ENCODE measurements at regions not wholly inside any gene's neighbourhood (a gene's known extent, or its start where the extent isn't known, plus 50 kb on each side); places are given as distances from the start of the nearest gene placed in this dataset.
"Not testable (repeated sequence)": the region's sequence is repeated elsewhere in the genome, so short reads cannot be mapped to it uniquely, and the experiment has no call there.

GRCh38 chr1:189175889-189176288 lies 1301.8 kb downstream of the BRINP3 start:
- no peak for FAIRE-seq

GRCh38 chr1:189180057-189180456 lies 1297.6 kb downstream of the BRINP3 start:
- FAIRE-seq: no peak

DNA sequence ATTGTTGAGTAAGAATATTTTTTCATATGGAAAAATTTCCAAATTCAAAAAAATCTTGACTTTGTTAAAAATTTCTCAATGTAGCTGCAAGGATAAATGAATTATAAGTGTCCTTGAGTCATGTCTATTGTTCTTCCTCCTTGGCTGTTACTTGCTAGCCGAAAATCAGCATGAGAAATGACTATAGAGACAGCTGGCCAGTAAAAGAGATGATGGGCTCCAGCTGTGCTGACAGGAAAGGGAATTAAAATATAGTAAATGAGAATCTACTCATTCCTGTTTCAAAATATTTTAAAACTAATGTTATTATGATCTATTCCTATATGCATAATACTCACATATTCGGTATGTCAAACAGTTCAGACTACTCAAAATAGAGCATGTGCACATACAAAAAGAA lies 1292.6 kb downstream of the BRINP3 start:
- FAIRE-seq: no peak

DNA sequence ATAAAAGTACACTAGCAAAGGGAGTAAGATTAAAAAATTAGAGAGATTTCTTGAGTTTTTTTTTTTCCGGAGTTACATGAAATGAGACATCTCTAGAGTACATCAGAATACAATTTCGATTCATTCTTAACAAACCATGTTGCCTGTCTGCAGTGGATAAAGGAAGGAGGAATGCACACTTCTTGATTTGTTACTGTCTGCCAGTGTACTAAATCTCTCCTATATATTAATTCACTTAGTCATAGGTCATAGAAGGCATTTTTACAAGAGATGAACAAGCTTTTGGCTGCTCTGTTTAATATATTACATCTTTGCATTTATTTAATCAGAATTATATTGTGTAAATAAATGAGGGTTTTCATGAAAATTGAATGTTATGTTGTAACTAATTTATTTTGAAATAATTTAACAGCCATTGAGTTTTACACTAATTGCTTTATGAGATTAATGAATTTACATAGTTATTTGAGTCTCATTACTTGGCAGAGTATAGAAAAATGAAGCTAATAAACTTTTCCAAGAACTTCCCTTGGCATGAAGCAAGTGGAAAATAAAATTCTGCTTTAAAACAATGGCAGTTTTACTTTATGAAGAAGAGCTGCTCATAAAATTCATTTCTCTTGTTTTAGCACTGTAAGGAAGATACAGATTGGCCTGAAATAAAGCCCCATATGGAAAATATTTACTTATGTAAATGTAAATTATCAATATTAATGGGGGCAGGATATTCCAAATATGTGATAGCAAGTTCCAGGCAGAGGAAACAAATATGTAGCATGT lies 1284.7 kb downstream of the BRINP3 start:
- no peak for FAIRE-seq

DNA sequence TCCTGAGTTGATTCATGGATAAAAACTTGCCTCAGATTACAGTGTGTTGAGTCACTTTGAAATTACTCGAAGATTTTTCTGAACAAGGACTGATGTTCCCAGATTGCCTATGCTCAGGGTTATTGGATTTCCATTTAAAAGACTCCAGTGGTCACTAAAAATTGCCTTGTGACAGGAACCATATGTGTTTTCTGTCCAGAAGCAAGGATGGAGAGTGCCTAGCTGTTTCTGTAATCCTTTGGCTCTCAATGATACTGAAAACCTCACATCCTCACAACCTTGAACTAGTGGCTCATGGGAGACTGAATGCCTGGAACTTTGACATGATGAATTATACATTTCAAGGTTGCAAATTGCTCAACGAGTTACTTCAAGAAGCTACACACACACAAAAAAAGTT lies 1271.8 kb downstream of the BRINP3 start:
- no peak for FAIRE-seq

GRCh38 chr1:189206617-189207016 lies 1271.0 kb downstream of the BRINP3 start:
- no peak for FAIRE-seq

DNA sequence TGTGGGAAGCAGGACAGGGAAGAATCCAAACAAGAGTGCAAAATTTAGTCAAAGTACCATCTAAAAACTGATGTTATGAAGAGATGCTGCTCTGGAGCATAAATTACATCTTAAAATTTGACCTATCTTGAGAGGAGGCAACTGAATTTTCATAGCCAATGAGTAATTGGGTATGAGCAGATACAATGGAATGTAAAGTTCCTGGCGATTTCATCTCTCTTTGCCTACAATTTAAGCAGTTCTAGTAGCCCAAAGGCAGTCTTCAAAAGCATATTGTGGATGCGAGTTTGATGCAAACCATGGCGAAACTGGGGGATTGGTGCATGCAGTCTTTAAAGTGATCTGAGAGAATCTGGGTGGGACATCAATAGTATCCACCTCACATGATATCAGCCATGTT lies 1265.9 kb downstream of the BRINP3 start:
- no peak for FAIRE-seq

- FAIRE-seq: no peak
These were observed 1265.1 kb downstream of the BRINP3 start for GRCh38 chr1:189212606-189213005.

- no peak for FAIRE-seq
These were observed 1260.8 kb downstream of the BRINP3 start for GRCh38 chr1:189216886-189217285.

DNA sequence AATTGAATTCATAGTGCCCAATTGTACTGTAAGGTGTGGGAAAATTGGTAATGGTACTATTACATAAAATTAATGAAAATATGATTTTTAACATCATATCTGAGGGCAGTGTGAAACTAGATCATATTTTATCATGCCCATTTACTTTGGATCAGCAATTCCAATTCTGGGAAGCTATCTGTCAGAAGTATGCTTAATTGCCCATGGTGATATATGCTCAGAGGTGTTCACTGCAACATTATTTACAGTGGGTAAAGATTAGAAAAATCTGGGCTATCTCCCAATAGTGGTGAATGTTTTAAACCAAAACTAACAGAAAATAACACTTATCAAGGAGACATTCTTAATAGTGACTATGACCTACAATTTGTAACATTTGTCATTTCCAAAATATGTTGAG lies 1260.0 kb downstream of the BRINP3 start:
- no peak for FAIRE-seq

- no peak for FAIRE-seq
These were observed 1256.9 kb downstream of the BRINP3 start for GRCh38 chr1:189220750-189221149.

GRCh38 chr1:189225794-189226145 lies 1251.9 kb downstream of the BRINP3 start:
- FAIRE-seq: not testable (repeated sequence)

DNA sequence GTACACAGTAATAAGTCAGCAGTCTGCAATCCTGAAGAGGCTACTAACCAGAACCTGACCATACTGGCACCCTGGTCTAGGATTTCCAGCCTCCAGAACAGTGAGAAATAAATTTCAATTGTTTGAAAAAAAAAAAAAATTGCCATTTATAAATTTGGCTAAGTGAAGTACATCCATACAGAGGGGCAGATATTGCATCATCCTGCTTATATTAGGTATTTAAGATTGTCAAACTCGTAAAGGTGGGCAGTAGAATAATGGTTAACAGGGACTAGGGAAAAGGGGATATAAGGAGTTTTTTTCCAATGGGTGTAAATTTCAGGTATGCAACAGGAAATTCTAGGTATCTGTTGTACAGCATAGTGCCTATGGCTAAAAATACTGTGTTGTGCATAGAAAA lies 1250.9 kb downstream of the BRINP3 start:
- no peak for FAIRE-seq

- FAIRE-seq: no peak
These were observed 1240.7 kb downstream of the BRINP3 start for GRCh38 chr1:189237008-189237407.

- no peak for FAIRE-seq
These were observed 1223.9 kb downstream of the BRINP3 start for GRCh38 chr1:189253601-189254350.

DNA sequence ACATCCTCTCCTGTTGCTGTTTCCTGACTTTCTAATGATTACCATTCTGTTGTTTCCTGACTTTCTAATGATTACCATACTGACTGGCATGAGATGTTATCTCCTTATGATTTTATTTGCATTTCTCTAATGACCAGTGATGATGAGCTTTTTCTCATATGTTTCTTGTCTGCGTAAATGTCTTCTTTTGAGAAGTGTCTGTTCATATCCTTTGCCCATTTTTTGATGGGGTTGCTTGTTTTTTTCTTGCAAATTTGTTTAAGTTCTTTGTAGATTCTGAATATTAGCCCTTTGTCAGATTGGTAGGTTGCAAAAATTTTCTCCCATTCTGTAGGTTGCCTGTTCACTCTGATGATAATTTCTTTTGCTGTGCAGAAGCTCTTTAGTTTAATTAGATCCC lies 1216.5 kb downstream of the BRINP3 start:
- FAIRE-seq: not testable (repeated sequence)

DNA sequence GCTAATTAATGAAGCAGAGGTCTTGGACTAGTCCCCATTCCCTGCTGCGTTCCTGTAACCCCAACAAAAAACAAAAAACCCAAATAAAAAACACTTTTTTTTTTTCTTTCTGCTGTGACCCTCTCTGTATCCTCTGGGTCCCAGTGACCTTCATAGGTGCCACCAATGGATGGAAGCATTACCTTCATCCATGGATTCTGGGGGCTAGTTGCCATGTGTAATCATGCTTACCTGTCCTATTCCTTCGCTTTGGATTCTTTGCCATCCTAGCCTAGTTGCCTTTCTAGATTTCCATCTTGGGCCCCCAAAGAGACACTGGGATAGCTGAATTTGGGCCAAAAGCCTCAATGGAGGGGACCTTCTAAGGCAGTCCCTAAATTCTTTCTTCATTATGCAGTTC lies 1208.7 kb downstream of the BRINP3 start:
- no peak for FAIRE-seq

DNA sequence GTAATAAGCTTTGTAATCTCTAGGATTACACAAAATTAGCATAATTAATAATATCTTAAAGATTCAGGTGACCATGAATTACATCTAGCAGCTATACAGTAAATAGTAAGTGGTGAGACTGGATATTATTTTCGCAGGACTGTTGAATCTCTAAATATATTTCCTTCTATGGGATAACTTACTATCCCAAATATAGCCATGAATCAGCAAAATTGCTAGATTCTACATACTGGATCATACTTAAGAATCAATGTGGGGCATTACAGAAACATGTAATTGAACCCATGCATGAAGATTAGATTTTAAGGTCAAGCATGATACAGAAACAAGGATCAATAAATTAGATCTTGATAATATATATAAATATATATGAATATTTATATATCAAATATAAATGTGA lies 1203.4 kb downstream of the BRINP3 start:
- FAIRE-seq: no peak

DNA sequence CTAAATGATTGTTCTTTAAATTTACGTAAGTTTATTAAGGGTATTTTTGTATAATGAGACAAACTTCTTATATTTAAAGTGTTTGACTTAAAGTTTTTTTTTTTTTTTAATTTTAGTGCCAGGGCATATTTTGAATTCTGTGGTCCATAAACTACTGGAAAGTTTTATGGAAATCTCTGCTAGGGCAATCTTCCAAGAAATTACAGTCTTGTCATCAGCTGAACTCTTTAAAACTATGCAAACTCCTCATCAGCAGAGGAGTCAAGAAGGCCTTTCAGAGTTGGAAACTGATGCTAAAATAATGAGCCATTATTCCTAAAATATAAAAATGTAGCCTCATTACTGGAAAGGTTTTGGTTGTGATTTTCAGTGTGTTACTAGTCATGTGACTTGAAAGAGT lies 1201.9 kb downstream of the BRINP3 start:
- FAIRE-seq: no peak

GRCh38 chr1:189289346-189289745 lies 1188.3 kb downstream of the BRINP3 start:
- FAIRE-seq: no peak

- FAIRE-seq: no peak
These were observed 1176.4 kb downstream of the BRINP3 start for GRCh38 chr1:189301235-189301634.

DNA sequence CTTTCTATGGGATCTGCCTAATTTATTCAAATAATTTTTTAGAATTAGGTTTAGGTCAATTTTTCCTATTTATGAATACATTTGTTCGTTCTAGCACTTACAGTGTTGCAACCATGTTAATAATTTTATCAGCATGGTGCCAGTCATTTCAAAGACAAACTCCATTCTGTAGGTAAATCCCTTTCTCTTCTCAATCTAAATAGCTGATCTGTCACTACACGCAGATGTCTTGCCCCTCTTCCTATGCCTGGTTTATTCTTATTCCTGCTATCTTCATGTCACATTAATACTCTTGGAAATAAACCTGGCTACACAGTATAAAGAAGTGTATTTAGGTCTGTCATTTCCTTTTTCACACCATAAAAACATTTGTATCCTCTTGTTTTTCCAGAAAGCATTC lies 1172.4 kb downstream of the BRINP3 start:
- no peak for FAIRE-seq

DNA sequence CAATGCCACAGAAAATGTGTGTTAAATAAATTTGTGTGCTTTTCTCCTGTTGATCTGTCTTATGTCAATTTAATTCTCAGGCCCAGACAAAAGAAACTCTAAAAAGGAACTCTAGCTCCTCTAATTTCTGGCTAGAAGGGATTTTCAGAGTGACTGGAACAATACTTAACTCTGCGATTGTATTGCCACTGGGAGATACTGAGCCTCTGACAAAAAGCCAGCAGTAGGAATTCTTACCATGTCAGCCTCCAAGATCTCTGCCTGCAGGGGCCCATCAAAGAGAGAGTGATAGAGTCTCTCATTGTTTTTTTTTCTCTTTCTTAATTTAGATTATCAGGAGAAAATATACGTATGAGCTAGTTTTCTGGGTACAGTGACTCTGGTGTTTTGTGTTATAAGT lies 1165.7 kb downstream of the BRINP3 start:
- FAIRE-seq: no peak

DNA sequence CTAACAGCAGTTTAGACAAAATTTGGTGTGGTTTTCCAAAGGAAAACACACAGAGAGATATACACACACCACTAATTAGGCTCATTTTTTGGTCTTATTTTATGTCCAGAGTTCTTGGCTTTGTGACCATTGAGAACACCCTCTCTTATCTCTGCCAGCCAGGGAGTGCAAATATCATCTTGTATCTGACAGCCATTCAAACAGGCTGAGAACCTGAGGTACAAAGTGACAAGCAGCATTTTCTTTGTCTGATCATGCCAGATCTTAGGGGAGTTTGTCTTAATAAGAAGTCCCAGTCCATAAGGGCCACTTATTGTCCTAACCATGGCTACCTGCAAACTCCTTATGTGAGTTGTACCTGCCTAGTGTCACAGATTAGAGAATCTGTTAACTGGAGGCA lies 1165.2 kb downstream of the BRINP3 start:
- FAIRE-seq: no peak

GRCh38 chr1:189313488-189313887 lies 1164.2 kb downstream of the BRINP3 start:
- no peak for FAIRE-seq
